Omental fat pad (tissue), 3 donors: ENCODE measurements at regions not wholly inside any gene's neighbourhood (a gene's known extent, or its start where the extent isn't known, plus 50 kb on each side); places are given as distances from the start of the nearest gene placed in this dataset.

Source experiments
- ATAC-seq: fragments of 150-250 bp; one replicate; pipeline ENCODE4 v1.9.1; 2016; ENCODE audit warnings: mild to moderate bottlenecking, moderate library complexity; ENCODE audit not compliant: low FRiP score
- DNase-seq: peaks from one replicate; pipeline ENCODE4 v3.0.0-alpha.2; 2019; ENCODE audit warnings: low spot score
- CTCF ChIP-seq, 3 donors: fragments of 450-650 bp; IDR thresholded peaks; one replicate each; pipeline ENCODE4 v1.5.1; 2016 to 2017; ENCODE audit warnings: antibody characterized with exemption in 3 of 3, mild to moderate bottlenecking in 3 of 3, moderate library complexity in 2 of 3

- TF ChIP-seq CTCF (IDR thresholded peaks at IDR 0.05), result no peak
- DNase-seq (no peak), ATAC-seq (no peak)
These were observed 49.9 kb upstream of the ATP2B2 start for GRCh38 chr3:10555263-10555662.

GRCh38 chr3:10556312-10556711 lies 50.9 kb upstream of the ATP2B2 start:
- ATAC-seq (no peak), DNase-seq (no peak)
- no peak for TF ChIP-seq CTCF (IDR thresholded peaks at IDR 0.05)

- no peak for TF ChIP-seq CTCF (IDR thresholded peaks at IDR 0.05)
- DNase-seq (no peak), ATAC-seq (no peak)
These were observed 51.9 kb upstream of the ATP2B2 start for GRCh38 chr3:10557250-10557649.

GRCh38 chr3:10557781-10558373 lies 52.5 kb upstream of the ATP2B2 start:
- DNase-seq (no peak), ATAC-seq (no peak)
- TF ChIP-seq CTCF (IDR thresholded peaks at IDR 0.05), result no peak

- no peak for ATAC-seq
- TF ChIP-seq CTCF (IDR thresholded peaks at IDR 0.05), result no peak
These were observed 53.4 kb upstream of the ATP2B2 start for GRCh38 chr3:10558736-10559135.

GRCh38 chr3:10560060-10560861 lies 54.9 kb upstream of the ATP2B2 start:
- ATAC-seq (no peak), DNase-seq (no peak)
- TF ChIP-seq CTCF (IDR thresholded peaks at IDR 0.05), result no peak

More at GRCh38 chr3:10558736-10559135, 53.4 kb upstream of the ATP2B2 start:
- DNase-seq, result no peak
